ENCODE measurements at regions not wholly inside any gene's neighbourhood (a gene's known extent, or its start where the extent isn't known, plus 50 kb on each side); places are given as distances from the start of the nearest gene placed in this dataset.

GRCh38 chr1:229973297-229973612 is 93.8 kb upstream of the GALNT2 start:
- Histone ChIP-seq H3K4me1 (no peaks in the 10 kb centered on the region), H3K9me3 (peaks cover 0 to 8% of the 10 kb centered on the region in 2 donors), H3K4me3 (no peak overlapping the region), H3K36me3 (no peaks in the 10 kb centered on the region), H3K27me3 (no peaks in the 10 kb centered on the region), H3K27ac (no peak overlapping the region)
- TF ChIP-seq POLR2A (IDR thresholded peaks at IDR 0.05) (no peak), POLR2AphosphoS5 (IDR thresholded peaks at IDR 0.05) (no peak), CTCF (IDR thresholded peaks at IDR 0.05) (no peak)
- DNase-seq (ENCODE audit: low spot score in 2 of 2), result no peak
- intact Hi-C loops (cut with DNase I; ENCODE audit: low total_unique reads), result no loop called here

GRCh38 chr1:229975047-229975446 is 92.0 kb upstream of the GALNT2 start:
- no peak for DNase-seq (ENCODE audit: low spot score in 2 of 2)
- no peak overlapping the region for H3K27ac ChIP-seq
- no peaks in the 10 kb centered on the region for H3K27me3 ChIP-seq
- intact Hi-C loops (cut with DNase I; ENCODE audit: low total_unique reads), result no loop called here
- H3K36me3 ChIP-seq, result no peaks in the 10 kb centered on the region
- no peaks in the 10 kb centered on the region for H3K4me1 ChIP-seq
- H3K4me3 ChIP-seq, result no peak overlapping the region
- H3K9me3 ChIP-seq, result peaks cover 0 to 8% of the 10 kb centered on the region in 2 donors
- TF ChIP-seq CTCF (IDR thresholded peaks at IDR 0.05), result no peak
- no peak for TF ChIP-seq POLR2A (IDR thresholded peaks at IDR 0.05)
- no peak for TF ChIP-seq POLR2AphosphoS5 (IDR thresholded peaks at IDR 0.05)

- TF ChIP-seq POLR2AphosphoS5 (IDR thresholded peaks at IDR 0.05) (no peak), CTCF (IDR thresholded peaks at IDR 0.05) (no peak), POLR2A (IDR thresholded peaks at IDR 0.05) (no peak)
- Histone ChIP-seq H3K36me3 (no peaks in the 10 kb centered on the region), H3K4me1 (no peaks in the 10 kb centered on the region), H3K9me3 (peaks cover 0 to 8% of the 10 kb centered on the region in 2 donors), H3K27ac (no peak overlapping the region), H3K4me3 (no peak overlapping the region), H3K27me3 (no peaks in the 10 kb centered on the region)
- no peak for DNase-seq (ENCODE audit: low spot score in 2 of 2)
- intact Hi-C loops (cut with DNase I; ENCODE audit: low total_unique reads), result no loop called here
Measured at GRCh38 chr1:229980009-229980408, 87.0 kb upstream of the GALNT2 start.

- Histone ChIP-seq H3K27me3 (no peaks in the 10 kb centered on the region), H3K36me3 (no peaks in the 10 kb centered on the region), H3K27ac (no peak overlapping the region), H3K9me3 (no peaks in the 10 kb centered on the region), H3K4me1 (no peaks in the 10 kb centered on the region), H3K4me3 (no peak overlapping the region)
- intact Hi-C loops (cut with DNase I; ENCODE audit: low total_unique reads), result no loop called here
- no peak for TF ChIP-seq CTCF (IDR thresholded peaks at IDR 0.05)
- TF ChIP-seq POLR2A (IDR thresholded peaks at IDR 0.05), result no peak
- TF ChIP-seq POLR2AphosphoS5 (IDR thresholded peaks at IDR 0.05), result no peak
- DNase-seq (ENCODE audit: low spot score in 2 of 2), result no peak
Measured at GRCh38 chr1:229981736-229982135, 85.3 kb upstream of the GALNT2 start.

- TF ChIP-seq CTCF (IDR thresholded peaks at IDR 0.05) (no peak), POLR2A (IDR thresholded peaks at IDR 0.05) (no peak), POLR2AphosphoS5 (IDR thresholded peaks at IDR 0.05) (no peak)
- intact Hi-C loops (cut with DNase I; ENCODE audit: low total_unique reads), result no loop called here
- no peaks in the 10 kb centered on the region for H3K27me3 ChIP-seq
- DNase-seq (ENCODE audit: low spot score in 2 of 2), result no peak
- H3K9me3 ChIP-seq, result no peaks in the 10 kb centered on the region
- H3K4me1 ChIP-seq, result no peaks in the 10 kb centered on the region
- H3K27ac ChIP-seq, result no peak overlapping the region
- H3K4me3 ChIP-seq, result no peak overlapping the region
- no peaks in the 10 kb centered on the region for H3K36me3 ChIP-seq
Measured at GRCh38 chr1:229984310-229984991, 82.6 kb upstream of the GALNT2 start.
